ENCODE measurements at regions not wholly inside any gene's neighbourhood (a gene's known extent, or its start where the extent isn't known, plus 50 kb on each side); places are given as distances from the start of the nearest gene placed in this dataset.

DNA sequence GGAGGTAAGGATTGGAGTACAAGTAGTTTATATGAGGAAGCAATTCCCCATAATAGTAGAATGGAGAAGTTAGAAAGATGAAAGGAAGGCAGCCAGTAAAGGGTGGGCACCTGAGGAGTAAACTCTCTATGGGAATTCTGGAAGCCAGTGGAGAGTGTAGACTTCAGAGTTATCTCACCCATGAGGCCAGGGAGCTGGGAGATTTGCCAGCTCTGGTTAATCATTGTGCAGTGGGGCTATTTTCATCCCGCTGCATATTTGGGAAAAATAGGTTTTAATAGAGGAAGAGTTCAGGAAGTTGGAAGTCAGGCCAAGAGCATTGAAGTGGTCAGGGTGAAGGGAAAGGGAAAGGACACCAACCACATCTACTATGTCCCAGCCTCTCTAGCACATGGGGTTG lies 242.3 kb upstream of the BRINP1 start:
- no peak overlapping the region for H3K27ac ChIP-seq
- no peak for DNase-seq (ENCODE audit: low read depth in 1 of 2, low spot score in 2 of 2)
- H3K4me3 ChIP-seq: no peak overlapping the region
- H3K4me1 ChIP-seq (replicated peaks): no peaks in the 10 kb centered on the region
- no peaks in the 10 kb centered on the region for H3K27me3 ChIP-seq (replicated peaks)
- no peaks in the 10 kb centered on the region for H3K9me3 ChIP-seq (replicated peaks)
- no peaks in the 10 kb centered on the region for H3K36me3 ChIP-seq

DNA sequence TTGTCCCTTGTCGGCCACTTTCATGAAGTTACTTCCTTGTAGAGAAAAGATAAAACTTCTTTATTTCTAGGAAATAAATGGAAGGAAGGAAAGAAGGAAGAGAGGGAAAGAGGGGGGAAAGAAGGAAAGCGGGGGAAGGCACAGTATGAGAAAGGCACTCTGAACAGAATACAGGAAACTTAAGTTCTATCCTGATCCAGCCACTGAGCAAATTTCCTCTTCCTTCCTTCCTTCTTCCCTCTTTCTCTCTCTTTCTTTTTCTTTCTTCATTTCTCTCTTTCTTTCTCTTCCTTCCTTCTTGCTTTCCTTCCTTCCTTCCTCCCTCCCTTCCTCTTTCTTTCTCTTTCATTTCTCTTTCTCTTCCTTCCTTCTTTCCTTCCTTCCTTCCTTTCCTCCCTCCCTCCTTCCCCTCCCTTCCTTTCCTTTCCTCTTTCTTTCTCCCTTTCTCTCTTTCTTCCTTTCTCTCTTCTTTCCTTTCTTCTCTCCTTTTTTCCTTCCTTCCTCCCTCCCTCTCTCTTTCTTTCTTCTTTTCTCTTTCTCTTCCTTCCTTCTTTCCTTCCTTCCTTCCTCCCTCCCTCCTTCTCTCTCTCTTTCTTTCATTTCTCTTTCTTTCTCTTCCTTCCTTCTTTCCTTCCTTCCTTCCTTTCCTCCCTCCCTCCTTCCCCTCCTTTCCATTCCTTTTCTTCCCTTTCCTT lies 240.2 kb upstream of the BRINP1 start:
- Histone ChIP-seq H3K4me1 (replicated peaks) (no peaks in the 10 kb centered on the region), H3K27ac (no peak overlapping the region), H3K4me3 (no peak overlapping the region), H3K27me3 (replicated peaks) (no peaks in the 10 kb centered on the region), H3K36me3 (no peaks in the 10 kb centered on the region), H3K9me3 (replicated peaks) (no peaks in the 10 kb centered on the region)
- DNase-seq (ENCODE audit: low read depth in 1 of 2, low spot score in 2 of 2): no peak

- H3K9me3 ChIP-seq (replicated peaks): no peaks in the 10 kb centered on the region
- H3K4me3 ChIP-seq: no peak overlapping the region
- H3K36me3 ChIP-seq: no peaks in the 10 kb centered on the region
- DNase-seq (ENCODE audit: low read depth in 1 of 2, low spot score in 2 of 2): no peak
- no peaks in the 10 kb centered on the region for H3K4me1 ChIP-seq (replicated peaks)
- no peak overlapping the region for H3K27ac ChIP-seq
- H3K27me3 ChIP-seq (replicated peaks): no peaks in the 10 kb centered on the region
Measured at GRCh38 chr9:119601632-119602031, 232.4 kb upstream of the BRINP1 start.

DNA sequence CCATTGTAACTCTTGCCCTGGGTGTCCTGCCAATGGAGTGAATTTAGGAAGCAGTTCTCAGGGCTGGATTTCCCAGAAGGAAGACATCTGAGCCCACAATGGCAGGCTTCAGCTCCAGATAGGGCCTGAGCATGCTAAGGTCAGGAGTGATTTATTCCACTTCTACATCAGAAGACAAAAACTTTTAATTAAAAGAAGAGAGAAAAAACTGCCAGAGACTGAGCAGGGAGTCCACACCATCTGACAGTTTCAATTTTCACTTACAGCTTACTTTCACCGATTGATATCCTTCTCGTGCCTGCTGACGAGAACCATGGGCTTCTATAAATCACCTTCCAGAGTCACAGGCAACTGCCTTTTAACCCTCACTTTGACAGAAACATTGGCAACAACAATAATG lies 228.3 kb upstream of the BRINP1 start:
- H3K4me3 ChIP-seq: no peak overlapping the region
- no peaks in the 10 kb centered on the region for H3K27me3 ChIP-seq (replicated peaks)
- no peak overlapping the region for H3K27ac ChIP-seq
- H3K36me3 ChIP-seq: no peaks in the 10 kb centered on the region
- H3K9me3 ChIP-seq (replicated peaks): no peaks in the 10 kb centered on the region
- DNase-seq (ENCODE audit: low read depth in 1 of 2, low spot score in 2 of 2): no peak
- H3K4me1 ChIP-seq (replicated peaks): no peaks in the 10 kb centered on the region

GRCh38 chr9:119596703-119597102 lies 227.5 kb upstream of the BRINP1 start:
- no peak overlapping the region for H3K4me3 ChIP-seq

DNA sequence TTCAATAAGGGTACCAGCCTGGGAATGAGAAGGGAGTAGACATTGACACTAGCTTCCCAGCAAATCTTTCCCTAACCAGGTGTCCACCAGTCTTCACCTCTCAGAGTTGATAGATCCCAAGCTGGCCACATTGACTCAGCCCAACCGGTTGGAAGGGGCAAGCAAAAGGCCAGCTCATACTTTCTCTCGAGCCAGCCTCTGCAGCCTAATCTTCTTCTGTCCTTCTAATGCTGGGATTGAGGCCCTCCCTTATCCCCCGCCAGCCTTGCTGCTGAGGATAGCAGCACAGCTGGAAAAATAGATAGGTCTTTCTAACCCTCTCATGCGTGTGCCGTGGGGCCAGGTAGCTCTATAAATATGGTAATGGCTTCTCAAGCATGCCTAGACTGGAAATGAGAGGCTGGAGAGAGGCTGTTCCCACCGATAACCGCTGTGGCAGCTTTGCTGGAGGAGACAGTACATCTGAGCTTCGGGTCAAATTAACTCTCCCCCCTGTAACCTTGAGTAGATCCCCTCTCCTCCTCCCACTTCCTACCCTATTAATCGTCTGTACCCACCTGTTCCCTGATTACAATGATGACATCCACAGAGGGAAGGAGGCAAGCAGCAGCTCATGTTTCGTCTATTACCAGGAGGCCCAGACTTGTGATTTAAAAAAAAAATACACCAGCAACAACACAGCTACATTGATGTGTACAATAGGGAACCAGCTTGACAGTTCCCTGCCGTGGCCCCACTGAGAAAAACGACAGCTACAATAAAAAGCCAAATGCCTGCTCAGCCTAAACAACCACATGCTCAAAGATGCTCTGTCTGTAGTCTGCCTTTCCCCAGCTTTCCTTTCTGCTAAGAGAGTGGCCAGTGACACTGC lies 219.9 kb upstream of the BRINP1 start:
- Histone ChIP-seq H3K4me1 (replicated peaks) (no peaks in the 10 kb centered on the region), H3K27me3 (replicated peaks) (no peaks in the 10 kb centered on the region), H3K27ac (no peak overlapping the region), H3K9me3 (replicated peaks) (no peaks in the 10 kb centered on the region), H3K4me3 (no peak overlapping the region), H3K36me3 (no peaks in the 10 kb centered on the region)
- DNase-seq (ENCODE audit: low read depth in 1 of 2, low spot score in 2 of 2): no peak

More at GRCh38 chr9:119596703-119597102, 227.5 kb upstream of the BRINP1 start:
- no peak for DNase-seq (ENCODE audit: low read depth in 1 of 2, low spot score in 2 of 2)
- H3K9me3 ChIP-seq (replicated peaks): no peaks in the 10 kb centered on the region
- no peaks in the 10 kb centered on the region for H3K4me1 ChIP-seq (replicated peaks)
- no peaks in the 10 kb centered on the region for H3K27me3 ChIP-seq (replicated peaks)
- H3K27ac ChIP-seq: no peak overlapping the region
- no peaks in the 10 kb centered on the region for H3K36me3 ChIP-seq

- no peak overlapping the region for H3K27ac ChIP-seq
- H3K9me3 ChIP-seq (replicated peaks): no peaks in the 10 kb centered on the region
- H3K36me3 ChIP-seq: no peaks in the 10 kb centered on the region
- no peak overlapping the region for H3K4me3 ChIP-seq
- H3K4me1 ChIP-seq (replicated peaks): no peaks in the 10 kb centered on the region
- no peak for DNase-seq (ENCODE audit: low read depth in 1 of 2, low spot score in 2 of 2)
- H3K27me3 ChIP-seq (replicated peaks): no peaks in the 10 kb centered on the region
Measured at GRCh38 chr9:119577881-119578280, 208.6 kb upstream of the BRINP1 start.

- no peak for DNase-seq (ENCODE audit: low read depth in 1 of 2, low spot score in 2 of 2)
- Histone ChIP-seq H3K4me3 (no peak overlapping the region), H3K27me3 (replicated peaks) (no peaks in the 10 kb centered on the region), H3K27ac (no peak overlapping the region), H3K4me1 (replicated peaks) (no peaks in the 10 kb centered on the region), H3K9me3 (replicated peaks) (no peaks in the 10 kb centered on the region), H3K36me3 (no peaks in the 10 kb centered on the region)
Measured at GRCh38 chr9:119559986-119560385, 190.8 kb upstream of the BRINP1 start.

DNA sequence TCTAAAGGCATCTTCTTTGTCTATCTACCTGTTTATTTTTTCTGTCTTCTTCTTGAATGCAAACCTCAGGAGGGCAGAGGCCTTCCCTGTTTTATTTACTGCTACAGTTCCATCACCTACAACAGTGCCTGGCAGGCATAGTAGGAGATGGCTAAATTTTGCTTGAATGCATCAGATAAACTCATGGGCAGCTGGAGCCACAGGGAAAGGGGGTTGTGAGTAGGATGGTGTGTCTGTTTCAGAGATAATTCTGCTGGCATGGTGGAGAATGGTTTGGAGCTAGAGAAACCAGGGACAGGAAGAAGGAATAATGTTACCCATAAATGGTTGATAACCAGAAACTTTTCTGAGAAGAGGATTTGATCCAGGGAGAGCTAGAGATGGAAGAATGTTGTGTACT lies 189.8 kb upstream of the BRINP1 start:
- Histone ChIP-seq H3K4me3 (no peak overlapping the region), H3K27ac (no peak overlapping the region), H3K9me3 (replicated peaks) (no peaks in the 10 kb centered on the region), H3K36me3 (no peaks in the 10 kb centered on the region), H3K4me1 (replicated peaks) (no peaks in the 10 kb centered on the region), H3K27me3 (replicated peaks) (no peaks in the 10 kb centered on the region)
- DNase-seq (ENCODE audit: low read depth in 1 of 2, low spot score in 2 of 2): no peak

DNA sequence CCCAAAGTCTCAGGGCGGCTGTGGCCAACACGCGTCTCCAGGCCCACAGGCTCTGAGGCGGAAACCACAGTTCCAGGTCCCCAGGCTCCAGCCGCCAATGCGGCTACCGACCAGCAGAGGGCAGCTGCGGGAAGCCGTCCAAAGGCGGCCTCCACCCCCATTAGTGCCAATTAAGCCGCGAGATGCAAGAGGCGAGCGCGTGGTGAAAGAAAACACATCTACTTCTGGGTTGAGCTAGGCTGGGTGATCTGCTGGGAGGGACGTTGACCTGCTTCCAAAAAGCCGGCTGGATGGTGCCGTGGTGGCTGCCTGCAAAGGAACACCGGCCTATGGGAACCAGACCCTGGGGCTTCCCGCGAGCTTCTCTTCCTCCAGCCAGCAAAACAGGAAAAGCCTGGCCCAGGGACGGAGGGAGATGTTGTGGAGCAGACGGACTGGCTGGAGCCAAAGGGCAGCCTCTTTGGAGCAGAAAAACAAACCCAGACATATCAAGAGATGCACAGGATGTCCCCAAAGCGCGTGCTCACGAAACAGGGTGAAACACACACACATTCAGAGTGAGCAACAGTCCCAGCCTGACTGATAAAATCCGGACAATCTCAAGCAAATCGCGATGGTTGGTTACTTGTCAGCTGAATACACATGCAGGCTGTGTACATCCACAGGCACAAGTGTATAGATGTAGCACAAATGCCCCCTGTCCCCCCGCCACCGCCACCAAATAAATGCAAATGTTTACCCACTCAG lies 187.1 kb upstream of the BRINP1 start:
- DNase-seq (ENCODE audit: low read depth in 1 of 2, low spot score in 2 of 2): peak; percentile 15 to 56
- H3K27ac ChIP-seq: no peak overlapping the region
- no peaks in the 10 kb centered on the region for H3K9me3 ChIP-seq (replicated peaks)

GRCh38 chr9:119544492-119544891 lies 175.3 kb upstream of the BRINP1 start:
- Histone ChIP-seq H3K27ac (no peak overlapping the region), H3K4me3 (no peak overlapping the region), H3K36me3 (no peaks in the 10 kb centered on the region), H3K4me1 (replicated peaks) (no peaks in the 10 kb centered on the region), H3K9me3 (replicated peaks) (no peaks in the 10 kb centered on the region), H3K27me3 (replicated peaks) (no peaks in the 10 kb centered on the region)
- DNase-seq (ENCODE audit: low read depth in 1 of 2, low spot score in 2 of 2): no peak

More for the DNA sequence above, 187.1 kb upstream of the BRINP1 start:
- Histone ChIP-seq H3K4me1 (replicated peaks) (no peaks in the 10 kb centered on the region), H3K36me3 (no peaks in the 10 kb centered on the region), H3K4me3 (no peak overlapping the region), H3K27me3 (replicated peaks) (no peaks in the 10 kb centered on the region)

- H3K9me3 ChIP-seq (replicated peaks): no peaks in the 10 kb centered on the region
- H3K4me1 ChIP-seq (replicated peaks): no peaks in the 10 kb centered on the region
- no peak overlapping the region for H3K4me3 ChIP-seq
- DNase-seq (ENCODE audit: low read depth in 1 of 2, low spot score in 2 of 2): no peak
- H3K36me3 ChIP-seq: no peaks in the 10 kb centered on the region
- H3K27me3 ChIP-seq (replicated peaks): no peaks in the 10 kb centered on the region
- no peak overlapping the region for H3K27ac ChIP-seq
Measured at GRCh38 chr9:119537138-119537537, 167.9 kb upstream of the BRINP1 start.

GRCh38 chr9:119533504-119533903 lies 164.3 kb upstream of the BRINP1 start:
- Histone ChIP-seq H3K9me3 (replicated peaks) (no peaks in the 10 kb centered on the region), H3K27ac (no peak overlapping the region), H3K27me3 (replicated peaks) (no peaks in the 10 kb centered on the region), H3K4me3 (no peak overlapping the region), H3K36me3 (no peaks in the 10 kb centered on the region), H3K4me1 (replicated peaks) (no peaks in the 10 kb centered on the region)
- DNase-seq (ENCODE audit: low read depth in 1 of 2, low spot score in 2 of 2): no peak

DNA sequence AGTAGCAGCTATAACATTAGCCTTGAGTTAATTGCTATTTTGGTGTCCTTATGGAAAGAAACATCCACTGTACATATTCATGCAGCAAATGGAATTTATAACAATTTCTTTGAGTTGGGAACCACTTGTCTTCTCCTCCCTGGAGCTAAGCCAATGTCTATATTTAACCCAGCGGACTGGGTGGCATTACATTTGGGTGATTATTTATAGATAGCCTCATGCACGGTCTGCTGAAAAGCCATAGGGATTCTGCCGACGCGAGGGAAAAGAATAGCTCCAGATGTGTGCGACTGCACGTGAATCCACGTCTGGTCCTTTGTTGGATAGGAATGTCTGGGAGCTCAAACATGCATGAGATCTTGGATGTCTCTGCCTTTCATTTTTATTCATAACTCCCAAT lies 157.5 kb upstream of the BRINP1 start:
- no peaks in the 10 kb centered on the region for H3K27me3 ChIP-seq (replicated peaks)
- no peak for DNase-seq (ENCODE audit: low read depth in 1 of 2, low spot score in 2 of 2)
- H3K27ac ChIP-seq: no peak overlapping the region
- H3K4me1 ChIP-seq (replicated peaks): no peaks in the 10 kb centered on the region
- H3K4me3 ChIP-seq: no peak overlapping the region
- no peaks in the 10 kb centered on the region for H3K36me3 ChIP-seq
- H3K9me3 ChIP-seq (replicated peaks): no peaks in the 10 kb centered on the region
